HCT116 (cell line): ENCODE measurements at regions not wholly inside any gene's neighbourhood (a gene's known extent, or its start where the extent isn't known, plus 50 kb on each side); places are given as distances from the start of the nearest gene placed in this dataset.

Experiments
- EZH2 ChIP-seq: fragments of 200-600 bp; sonication (generic); IDR thresholded peaks from 2 replicates; pipeline ENCODE4 v1.6.1; 2017; ENCODE audit warnings: antibody characterized with exemption, mixed run types
- JUND ChIP-seq: IDR thresholded peaks from 2 replicates; pipeline ENCODE4 v1.6.1; 2012
- POLR2A ChIP-seq: IDR thresholded peaks from 2 replicates; pipeline ENCODE4 v1.7.0; 2011; ENCODE audit warnings: borderline replicate concordance; ENCODE audit not compliant: insufficient read depth, insufficient read length; ENCODE audit errors: extremely low read depth
- POLR2AphosphoS5 ChIP-seq: IDR thresholded peaks from 2 replicates; pipeline ENCODE4 v1.6.1; 2011; ENCODE audit warnings: mild to moderate bottlenecking, low read depth, low read length, moderate library complexity
- RAD21 ChIP-seq: IDR thresholded peaks from 2 replicates; pipeline ENCODE4 v1.6.1; 2012; ENCODE audit warnings: low read depth, mild to moderate bottlenecking
- SRF ChIP-seq: IDR thresholded peaks from 2 replicates; pipeline ENCODE4 v1.6.1; 2012; ENCODE audit warnings: low read depth
- TCF7L2 ChIP-seq: IDR thresholded peaks from 2 replicates; pipeline ENCODE4 v1.7.0; 2011; ENCODE audit warnings: borderline replicate concordance, inconsistent platforms; ENCODE audit not compliant: insufficient read depth, insufficient read length; ENCODE audit errors: extremely low read depth
- YY1 ChIP-seq: IDR thresholded peaks from 2 replicates; pipeline ENCODE4 v1.6.1; 2011; ENCODE audit warnings: low read length, low read depth, moderate library complexity, mild to moderate bottlenecking; ENCODE audit not compliant: insufficient replicate concordance; ENCODE audit errors: extremely low read depth
- ZNF274 ChIP-seq: fragments of 200-500 bp; sonication (Bioruptor generic); IDR thresholded peaks from 2 replicates; pipeline ENCODE4 v1.6.1; 2014; ENCODE audit warnings: mild to moderate bottlenecking, low read depth, low read length, inconsistent platforms
- TF ChIP-seq, protein P1 (sequence below), 3 experiments: fragments of 200-600 bp in 1 of 3; sonication (generic) in 1 of 3; IDR thresholded peaks in 2 of 3; conservative IDR thresholded peaks in 1 of 3; 2 replicates each; pipeline ENCODE4 v1.5.1; 2012 to 2017; ENCODE audit warnings: low read depth in 2 of 3, low read length in 2 of 3, antibody characterized with exemption in 1 of 3, borderline replicate concordance in 1 of 3, control low read depth in 1 of 3, mild to moderate bottlenecking in 1 of 3, mixed read lengths in 1 of 3, mixed run types in 1 of 3, moderate library complexity in 1 of 3; ENCODE audit not compliant: insufficient read depth in 1 of 3
- TF ChIP-seq, protein P2 (sequence below): IDR thresholded peaks from 2 replicates; pipeline ENCODE4 v1.6.1; 2012
- TF ChIP-seq, protein P3 (sequence below): IDR thresholded peaks from 2 replicates; pipeline ENCODE4 v1.6.1; 2012; ENCODE audit warnings: low read depth
- TF ChIP-seq, protein P4 (sequence below): IDR thresholded peaks from 2 replicates; pipeline ENCODE4 v1.6.1; 2012

DNA sequence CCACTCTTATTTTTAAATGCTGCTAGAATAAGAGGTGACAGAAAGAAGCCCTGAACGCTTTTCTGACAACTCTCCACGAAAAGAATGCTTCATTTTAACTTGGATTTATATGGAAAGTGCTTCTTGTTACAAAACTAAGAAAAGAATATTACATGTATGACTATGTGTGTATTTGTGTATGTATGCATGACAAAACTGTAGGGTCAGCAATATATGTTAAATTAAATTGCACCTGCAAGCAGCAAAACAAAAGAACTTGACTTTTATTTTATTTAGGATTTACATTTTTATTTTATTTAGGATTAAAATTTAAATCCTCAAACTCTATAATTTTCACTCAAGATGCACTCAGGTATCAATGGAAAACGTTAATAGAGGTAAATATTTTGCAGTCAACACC lies 187.1 kb downstream of the NR4A2 start:
- TF ChIP-seq, protein P1, sequence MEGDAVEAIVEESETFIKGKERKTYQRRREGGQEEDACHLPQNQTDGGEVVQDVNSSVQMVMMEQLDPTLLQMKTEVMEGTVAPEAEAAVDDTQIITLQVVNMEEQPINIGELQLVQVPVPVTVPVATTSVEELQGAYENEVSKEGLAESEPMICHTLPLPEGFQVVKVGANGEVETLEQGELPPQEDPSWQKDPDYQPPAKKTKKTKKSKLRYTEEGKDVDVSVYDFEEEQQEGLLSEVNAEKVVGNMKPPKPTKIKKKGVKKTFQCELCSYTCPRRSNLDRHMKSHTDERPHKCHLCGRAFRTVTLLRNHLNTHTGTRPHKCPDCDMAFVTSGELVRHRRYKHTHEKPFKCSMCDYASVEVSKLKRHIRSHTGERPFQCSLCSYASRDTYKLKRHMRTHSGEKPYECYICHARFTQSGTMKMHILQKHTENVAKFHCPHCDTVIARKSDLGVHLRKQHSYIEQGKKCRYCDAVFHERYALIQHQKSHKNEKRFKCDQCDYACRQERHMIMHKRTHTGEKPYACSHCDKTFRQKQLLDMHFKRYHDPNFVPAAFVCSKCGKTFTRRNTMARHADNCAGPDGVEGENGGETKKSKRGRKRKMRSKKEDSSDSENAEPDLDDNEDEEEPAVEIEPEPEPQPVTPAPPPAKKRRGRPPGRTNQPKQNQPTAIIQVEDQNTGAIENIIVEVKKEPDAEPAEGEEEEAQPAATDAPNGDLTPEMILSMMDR (IDR thresholded peaks at IDR 0.05 in 2 of 3, conservative IDR thresholded peaks at IDR 0.05 in 1 of 3; ENCODE audit: borderline replicate concordance in 1 of 3, insufficient read depth in 1 of 3, low read depth in 2 of 3, low read length in 2 of 3): no peak
- no peak for TF ChIP-seq SRF
- TF ChIP-seq POLR2AphosphoS5: no peak
- TF ChIP-seq RAD21: no peak
- TF ChIP-seq, protein P2, sequence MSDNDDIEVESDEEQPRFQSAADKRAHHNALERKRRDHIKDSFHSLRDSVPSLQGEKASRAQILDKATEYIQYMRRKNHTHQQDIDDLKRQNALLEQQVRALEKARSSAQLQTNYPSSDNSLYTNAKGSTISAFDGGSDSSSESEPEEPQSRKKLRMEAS: no peak
- no peak for TF ChIP-seq EZH2
- no peak for TF ChIP-seq POLR2A
- no peak for TF ChIP-seq YY1
- TF ChIP-seq, protein P3, sequence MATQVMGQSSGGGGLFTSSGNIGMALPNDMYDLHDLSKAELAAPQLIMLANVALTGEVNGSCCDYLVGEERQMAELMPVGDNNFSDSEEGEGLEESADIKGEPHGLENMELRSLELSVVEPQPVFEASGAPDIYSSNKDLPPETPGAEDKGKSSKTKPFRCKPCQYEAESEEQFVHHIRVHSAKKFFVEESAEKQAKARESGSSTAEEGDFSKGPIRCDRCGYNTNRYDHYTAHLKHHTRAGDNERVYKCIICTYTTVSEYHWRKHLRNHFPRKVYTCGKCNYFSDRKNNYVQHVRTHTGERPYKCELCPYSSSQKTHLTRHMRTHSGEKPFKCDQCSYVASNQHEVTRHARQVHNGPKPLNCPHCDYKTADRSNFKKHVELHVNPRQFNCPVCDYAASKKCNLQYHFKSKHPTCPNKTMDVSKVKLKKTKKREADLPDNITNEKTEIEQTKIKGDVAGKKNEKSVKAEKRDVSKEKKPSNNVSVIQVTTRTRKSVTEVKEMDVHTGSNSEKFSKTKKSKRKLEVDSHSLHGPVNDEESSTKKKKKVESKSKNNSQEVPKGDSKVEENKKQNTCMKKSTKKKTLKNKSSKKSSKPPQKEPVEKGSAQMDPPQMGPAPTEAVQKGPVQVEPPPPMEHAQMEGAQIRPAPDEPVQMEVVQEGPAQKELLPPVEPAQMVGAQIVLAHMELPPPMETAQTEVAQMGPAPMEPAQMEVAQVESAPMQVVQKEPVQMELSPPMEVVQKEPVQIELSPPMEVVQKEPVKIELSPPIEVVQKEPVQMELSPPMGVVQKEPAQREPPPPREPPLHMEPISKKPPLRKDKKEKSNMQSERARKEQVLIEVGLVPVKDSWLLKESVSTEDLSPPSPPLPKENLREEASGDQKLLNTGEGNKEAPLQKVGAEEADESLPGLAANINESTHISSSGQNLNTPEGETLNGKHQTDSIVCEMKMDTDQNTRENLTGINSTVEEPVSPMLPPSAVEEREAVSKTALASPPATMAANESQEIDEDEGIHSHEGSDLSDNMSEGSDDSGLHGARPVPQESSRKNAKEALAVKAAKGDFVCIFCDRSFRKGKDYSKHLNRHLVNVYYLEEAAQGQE: no peak
- no peak for TF ChIP-seq ZNF274
- TF ChIP-seq JUND: no peak
- TF ChIP-seq, protein P4, sequence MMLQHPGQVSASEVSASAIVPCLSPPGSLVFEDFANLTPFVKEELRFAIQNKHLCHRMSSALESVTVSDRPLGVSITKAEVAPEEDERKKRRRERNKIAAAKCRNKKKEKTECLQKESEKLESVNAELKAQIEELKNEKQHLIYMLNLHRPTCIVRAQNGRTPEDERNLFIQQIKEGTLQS: no peak
- TF ChIP-seq TCF7L2: no peak
